ENCODE measurements at regions not wholly inside any gene's neighbourhood (a gene's known extent, or its start where the extent isn't known, plus 50 kb on each side); places are given as distances from the start of the nearest gene placed in this dataset.

DNA sequence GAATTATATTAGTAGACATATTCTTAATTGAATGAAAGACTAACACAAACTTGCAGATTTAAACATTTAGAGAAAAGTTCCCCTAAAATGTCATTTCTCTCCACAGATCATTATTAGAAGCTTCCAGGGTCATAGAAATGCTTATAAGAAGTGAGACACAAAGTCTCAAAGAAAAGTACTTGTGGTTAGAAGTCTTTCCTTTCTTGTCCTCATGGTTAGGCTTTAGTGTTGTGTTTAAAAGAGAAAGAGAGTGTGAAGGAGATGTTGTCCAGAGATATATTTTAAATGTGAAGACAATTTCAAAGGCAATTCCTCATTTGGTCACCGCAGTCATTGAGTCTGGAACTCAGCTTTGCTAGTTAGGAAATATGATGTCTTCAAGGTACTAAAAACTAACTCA, 230.4 kb upstream of the ARPP21 start:
- H3K4me3 ChIP-seq, result no peak overlapping the region
- WGBS, 2 donors, result 91 to 98% methylated on average over 1 of the region's 1 CpG
- no peaks in the 10 kb centered on the region for H3K4me1 ChIP-seq
- no peak overlapping the region for H3K27ac ChIP-seq
- no peaks in the 10 kb centered on the region for H3K27me3 ChIP-seq
- DNase-seq, result no peak
- no peaks in the 10 kb centered on the region for H3K36me3 ChIP-seq (ENCODE audit: low read depth, missing control alignments)
- TF ChIP-seq POLR2A (IDR thresholded peaks at IDR 0.05), result no peak
- TF ChIP-seq, protein P1, sequence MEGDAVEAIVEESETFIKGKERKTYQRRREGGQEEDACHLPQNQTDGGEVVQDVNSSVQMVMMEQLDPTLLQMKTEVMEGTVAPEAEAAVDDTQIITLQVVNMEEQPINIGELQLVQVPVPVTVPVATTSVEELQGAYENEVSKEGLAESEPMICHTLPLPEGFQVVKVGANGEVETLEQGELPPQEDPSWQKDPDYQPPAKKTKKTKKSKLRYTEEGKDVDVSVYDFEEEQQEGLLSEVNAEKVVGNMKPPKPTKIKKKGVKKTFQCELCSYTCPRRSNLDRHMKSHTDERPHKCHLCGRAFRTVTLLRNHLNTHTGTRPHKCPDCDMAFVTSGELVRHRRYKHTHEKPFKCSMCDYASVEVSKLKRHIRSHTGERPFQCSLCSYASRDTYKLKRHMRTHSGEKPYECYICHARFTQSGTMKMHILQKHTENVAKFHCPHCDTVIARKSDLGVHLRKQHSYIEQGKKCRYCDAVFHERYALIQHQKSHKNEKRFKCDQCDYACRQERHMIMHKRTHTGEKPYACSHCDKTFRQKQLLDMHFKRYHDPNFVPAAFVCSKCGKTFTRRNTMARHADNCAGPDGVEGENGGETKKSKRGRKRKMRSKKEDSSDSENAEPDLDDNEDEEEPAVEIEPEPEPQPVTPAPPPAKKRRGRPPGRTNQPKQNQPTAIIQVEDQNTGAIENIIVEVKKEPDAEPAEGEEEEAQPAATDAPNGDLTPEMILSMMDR (IDR thresholded peaks at IDR 0.05), result no peak
- H3K9me3 ChIP-seq, result no peaks in the 10 kb centered on the region
- intact Hi-C loops (cut with DNase I; ENCODE audit: low total_unique reads), result no loop called here

- Histone ChIP-seq H3K4me3 (no peak overlapping the region), H3K4me1 (no peaks in the 10 kb centered on the region), H3K9me3 (no peaks in the 10 kb centered on the region), H3K27ac (no peak overlapping the region), H3K36me3 (ENCODE audit: low read depth, missing control alignments) (no peaks in the 10 kb centered on the region), H3K27me3 (no peaks in the 10 kb centered on the region)
- TF ChIP-seq, protein P1 (IDR thresholded peaks at IDR 0.05), result no peak
- no peak for TF ChIP-seq POLR2A (IDR thresholded peaks at IDR 0.05)
- 67 to 68% methylated on average over 1 of the region's 1 CpG for WGBS, 2 donors
- DNase-seq, result no peak
- intact Hi-C loops (cut with DNase I; ENCODE audit: low total_unique reads), result no loop called here
Observed at GRCh38 chr3:35409991-35410390, 229.3 kb upstream of the ARPP21 start.

- H3K36me3 ChIP-seq (ENCODE audit: low read depth, missing control alignments), result no peaks in the 10 kb centered on the region
- intact Hi-C loops (cut with DNase I; ENCODE audit: low total_unique reads), result no loop called here
- H3K4me1 ChIP-seq, result no peaks in the 10 kb centered on the region
- 77 to 84% methylated on average over 1 of the region's 1 CpG for WGBS, 2 donors
- no peaks in the 10 kb centered on the region for H3K9me3 ChIP-seq
- no peak for DNase-seq
- TF ChIP-seq, protein P1 (IDR thresholded peaks at IDR 0.05), result no peak
- TF ChIP-seq POLR2A (IDR thresholded peaks at IDR 0.05), result no peak
- no peak overlapping the region for H3K4me3 ChIP-seq
- no peak overlapping the region for H3K27ac ChIP-seq
- no peaks in the 10 kb centered on the region for H3K27me3 ChIP-seq
Observed at GRCh38 chr3:35413483-35413882, 225.8 kb upstream of the ARPP21 start.

DNA sequence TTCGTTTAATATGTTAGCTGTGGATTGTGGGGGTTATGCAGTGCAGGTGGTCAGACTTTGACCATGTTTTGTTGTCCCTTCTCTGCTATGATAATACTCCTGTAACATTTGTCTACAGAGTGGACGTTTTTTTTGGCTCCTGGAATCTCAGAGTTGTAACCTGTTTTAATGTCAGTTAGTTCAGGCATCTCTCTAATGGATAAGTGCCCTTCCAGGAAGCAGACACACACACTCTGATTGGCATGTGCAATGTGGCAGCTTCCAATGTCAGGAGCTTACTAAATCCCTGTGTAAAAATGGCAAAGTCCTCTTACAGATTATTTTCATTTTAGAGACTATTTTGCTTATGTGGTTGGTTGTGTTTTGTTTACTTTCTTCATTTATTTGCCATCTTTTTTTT, 222.2 kb upstream of the ARPP21 start:
- TF ChIP-seq, protein P1 (IDR thresholded peaks at IDR 0.05), result no peak
- no peak for TF ChIP-seq POLR2A (IDR thresholded peaks at IDR 0.05)
- intact Hi-C loops (cut with DNase I; ENCODE audit: low total_unique reads), result no loop called here
- Histone ChIP-seq H3K36me3 (ENCODE audit: low read depth, missing control alignments) (no peaks in the 10 kb centered on the region), H3K4me3 (no peak overlapping the region), H3K27me3 (no peaks in the 10 kb centered on the region), H3K9me3 (no peaks in the 10 kb centered on the region), H3K4me1 (no peaks in the 10 kb centered on the region), H3K27ac (no peak overlapping the region)
- WGBS, 2 donors, result 56 to 59% methylated on average over 2 of the region's 2 CpGs
- no peak for DNase-seq

- Histone ChIP-seq H3K9me3 (no peaks in the 10 kb centered on the region), H3K36me3 (ENCODE audit: low read depth, missing control alignments) (no peaks in the 10 kb centered on the region), H3K4me3 (no peak overlapping the region), H3K27me3 (no peaks in the 10 kb centered on the region), H3K4me1 (no peaks in the 10 kb centered on the region), H3K27ac (no peak overlapping the region)
- DNase-seq, result no peak
- intact Hi-C loops (cut with DNase I; ENCODE audit: low total_unique reads), result no loop called here
- TF ChIP-seq POLR2A (IDR thresholded peaks at IDR 0.05), result no peak
- TF ChIP-seq, protein P1 (IDR thresholded peaks at IDR 0.05), result no peak
- 94 to 96% methylated on average over 1 of the region's 1 CpG for WGBS, 2 donors
Observed at GRCh38 chr3:35422101-35422500, 217.2 kb upstream of the ARPP21 start.
